ENCODE measurements at regions not wholly inside any gene's neighbourhood (a gene's known extent, or its start where the extent isn't known, plus 50 kb on each side); places are given as distances from the start of the nearest gene placed in this dataset.

- no peak for TF ChIP-seq CTCF (IDR thresholded peaks at IDR 0.05)
- Histone ChIP-seq H3K36me3 (no peaks in the 10 kb centered on the region), H3K4me3 (no peak overlapping the region), H3K27ac (no peak overlapping the region), H3K27me3 (ENCODE audit: low read depth) (no peaks in the 10 kb centered on the region), H3K9me3 (no peaks in the 10 kb centered on the region), H3K4me1 (no peaks in the 10 kb centered on the region)
- intact Hi-C loops (cut with DNase I), result no loop called here
- ATAC-seq (no peak), DNase-seq (no peak)
Observed at GRCh38 chr17:59451706-59452105, 113.7 kb upstream of the DHX40 start.

GRCh38 chr17:59454633-59455105 is 110.7 kb upstream of the DHX40 start:
- no peaks in the 10 kb centered on the region for H3K9me3 ChIP-seq
- no peak overlapping the region for H3K27ac ChIP-seq
- H3K36me3 ChIP-seq, result no peaks in the 10 kb centered on the region
- H3K4me3 ChIP-seq, result no peak overlapping the region
- TF ChIP-seq CTCF (IDR thresholded peaks at IDR 0.05), result no peak
- intact Hi-C loops (cut with DNase I), result no loop called here
- no peaks in the 10 kb centered on the region for H3K4me1 ChIP-seq
- H3K27me3 ChIP-seq (ENCODE audit: low read depth), result no peaks in the 10 kb centered on the region
- ATAC-seq, result no peak
- DNase-seq, result no peak

- ATAC-seq, result peak; percentile 56 to 62
- Histone ChIP-seq H3K4me3 (no peak overlapping the region), H3K27ac (no peak overlapping the region), H3K4me1 (no peaks in the 10 kb centered on the region), H3K27me3 (ENCODE audit: low read depth) (no peaks in the 10 kb centered on the region), H3K9me3 (no peaks in the 10 kb centered on the region), H3K36me3 (no peaks in the 10 kb centered on the region)
- DNase-seq, result no peak
- no peak for TF ChIP-seq CTCF (IDR thresholded peaks at IDR 0.05)
- intact Hi-C loops (cut with DNase I), result no loop called here
Observed at GRCh38 chr17:59456428-59456827, 109.0 kb upstream of the DHX40 start.

GRCh38 chr17:59456923-59457615 is 108.3 kb upstream of the DHX40 start:
- H3K27me3 ChIP-seq (ENCODE audit: low read depth), result no peaks in the 10 kb centered on the region
- no peak for ATAC-seq
- DNase-seq, result no peak
- no peaks in the 10 kb centered on the region for H3K36me3 ChIP-seq
- no peak for TF ChIP-seq CTCF (IDR thresholded peaks at IDR 0.05)
- no peak overlapping the region for H3K27ac ChIP-seq
- H3K4me1 ChIP-seq, result no peaks in the 10 kb centered on the region
- intact Hi-C loops (cut with DNase I), result no loop called here
- H3K4me3 ChIP-seq, result no peak overlapping the region
- H3K9me3 ChIP-seq, result no peaks in the 10 kb centered on the region

GRCh38 chr17:59462385-59462784 is 103.0 kb upstream of the DHX40 start:
- ATAC-seq, result no peak
- Histone ChIP-seq H3K9me3 (no peaks in the 10 kb centered on the region), H3K4me3 (no peak overlapping the region), H3K36me3 (no peaks in the 10 kb centered on the region), H3K27ac (no peak overlapping the region), H3K27me3 (ENCODE audit: low read depth) (no peaks in the 10 kb centered on the region), H3K4me1 (peaks cover 7% of the 10 kb centered on the region)
- intact Hi-C loops (cut with DNase I), result no loop called here
- DNase-seq, result no peak
- TF ChIP-seq CTCF (IDR thresholded peaks at IDR 0.05), result no peak

Data from lower lobe of right lung (tissue), 2 donors.